Lower lobe of right lung (tissue), 2 donors: ENCODE measurements at regions not wholly inside any gene's neighbourhood (a gene's known extent, or its start where the extent isn't known, plus 50 kb on each side); places are given as distances from the start of the nearest gene placed in this dataset.

Source experiments
- ATAC-seq, 2 donors: fragments of 200-7000 bp; cut with Tn5 transposase; one replicate each; pipeline ENCODE4 v1.9.1; 2020 to 2022; ENCODE audit warnings: mild to moderate bottlenecking in 2 of 2, moderate library complexity in 2 of 2
- DNase-seq: peaks from one replicate; pipeline ENCODE4 v3.0.0-alpha.2; 2020
- H3K27ac ChIP-seq: fragments of 200-600 bp; one replicate; pipeline ENCODE4 v1.8.0; 2022
- H3K27me3 ChIP-seq: fragments of 200-600 bp; one replicate; pipeline ENCODE4 v1.8.0; 2022; ENCODE audit warnings: low read depth
- H3K36me3 ChIP-seq: fragments of 200-600 bp; one replicate; pipeline ENCODE4 v1.8.0; 2022; ENCODE audit warnings: mild to moderate bottlenecking
- H3K4me1 ChIP-seq: fragments of 200-600 bp; one replicate; pipeline ENCODE4 v1.8.0; 2022
- H3K4me3 ChIP-seq: fragments of 200-600 bp; one replicate; pipeline ENCODE4 v1.8.0; 2022; ENCODE audit warnings: mild to moderate bottlenecking
- H3K9me3 ChIP-seq: fragments of 200-600 bp; one replicate; pipeline ENCODE4 v1.8.0; 2022
- intact Hi-C: fragments of 100-400 bp; cut with DNase I; formaldehyde crosslinking; loops from one replicate; pipeline ENCODE4 v1.11.0; 2022
- TF ChIP-seq, protein P1 (sequence below): fragments of 200-600 bp; IDR thresholded peaks from one replicate; pipeline ENCODE4 v1.8.0; 2022; ENCODE audit warnings: antibody characterized with exemption, mild to moderate bottlenecking
- donor health status: DM: no; HTN: yes; CAD: no; lungs with severe emphysema.

DNA sequence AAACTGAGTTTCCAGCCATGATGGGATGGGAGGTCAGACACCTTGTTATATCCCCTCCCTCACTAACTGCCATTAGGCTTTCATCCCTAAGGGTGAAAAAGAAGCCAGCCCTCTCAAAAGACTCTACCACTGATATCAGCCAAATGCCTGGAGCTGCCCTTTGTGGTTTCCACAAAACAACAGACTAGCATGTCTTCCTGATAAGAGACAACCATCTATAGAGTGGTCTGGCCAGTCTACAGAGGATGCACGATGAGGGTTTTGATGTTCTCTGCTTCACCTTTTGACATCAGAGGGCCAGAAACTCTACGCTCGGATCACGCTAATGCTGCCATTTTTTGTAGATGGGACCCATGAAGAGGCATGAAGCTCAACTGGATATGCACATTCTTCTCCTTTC lies 61.7 kb upstream of the ARHGAP18 start:
- intact Hi-C loops, result no loop called here
- H3K9me3 ChIP-seq, result no peaks in the 10 kb centered on the region

DNA sequence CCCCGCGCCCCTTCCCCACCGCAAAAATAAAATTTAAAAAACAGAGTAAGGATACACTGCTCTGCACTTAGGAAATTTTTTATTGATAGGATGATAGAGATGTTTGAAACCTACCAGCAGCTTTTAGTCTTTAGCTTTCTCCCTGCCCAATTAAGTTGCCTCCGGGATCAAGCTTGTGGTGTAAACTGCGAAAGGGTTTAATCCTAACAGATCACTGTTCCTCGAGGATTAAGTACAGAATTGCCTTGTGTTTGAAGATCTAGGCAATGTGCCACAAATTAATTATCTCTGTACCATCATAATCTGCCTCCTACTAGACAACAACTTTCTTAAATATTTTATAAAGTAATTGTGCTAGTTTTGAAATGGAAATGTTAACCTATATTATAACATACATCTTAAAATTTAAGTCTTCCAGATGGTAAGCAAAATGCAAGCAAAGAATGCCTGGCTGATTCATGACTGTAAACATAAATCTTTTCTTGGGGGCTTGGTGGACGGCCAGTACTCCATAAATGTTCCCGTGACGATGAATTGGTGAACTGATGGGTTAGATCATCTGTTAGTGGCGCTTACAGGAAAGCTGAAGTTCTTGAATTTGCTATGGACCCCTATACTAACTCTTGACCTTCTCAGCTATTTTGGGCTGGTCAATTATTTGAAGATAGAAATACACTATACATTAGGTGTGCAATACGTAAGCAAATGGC lies 58.0 kb upstream of the ARHGAP18 start:
- TF ChIP-seq, protein P1, sequence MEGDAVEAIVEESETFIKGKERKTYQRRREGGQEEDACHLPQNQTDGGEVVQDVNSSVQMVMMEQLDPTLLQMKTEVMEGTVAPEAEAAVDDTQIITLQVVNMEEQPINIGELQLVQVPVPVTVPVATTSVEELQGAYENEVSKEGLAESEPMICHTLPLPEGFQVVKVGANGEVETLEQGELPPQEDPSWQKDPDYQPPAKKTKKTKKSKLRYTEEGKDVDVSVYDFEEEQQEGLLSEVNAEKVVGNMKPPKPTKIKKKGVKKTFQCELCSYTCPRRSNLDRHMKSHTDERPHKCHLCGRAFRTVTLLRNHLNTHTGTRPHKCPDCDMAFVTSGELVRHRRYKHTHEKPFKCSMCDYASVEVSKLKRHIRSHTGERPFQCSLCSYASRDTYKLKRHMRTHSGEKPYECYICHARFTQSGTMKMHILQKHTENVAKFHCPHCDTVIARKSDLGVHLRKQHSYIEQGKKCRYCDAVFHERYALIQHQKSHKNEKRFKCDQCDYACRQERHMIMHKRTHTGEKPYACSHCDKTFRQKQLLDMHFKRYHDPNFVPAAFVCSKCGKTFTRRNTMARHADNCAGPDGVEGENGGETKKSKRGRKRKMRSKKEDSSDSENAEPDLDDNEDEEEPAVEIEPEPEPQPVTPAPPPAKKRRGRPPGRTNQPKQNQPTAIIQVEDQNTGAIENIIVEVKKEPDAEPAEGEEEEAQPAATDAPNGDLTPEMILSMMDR, result no peak
- intact Hi-C loops, result no loop called here
- Histone ChIP-seq H3K27ac (no peak overlapping the region), H3K27me3 (peaks cover 39% of the 10 kb centered on the region), H3K4me1 (peaks cover 9% of the 10 kb centered on the region), H3K9me3 (no peaks in the 10 kb centered on the region), H3K36me3 (no peaks in the 10 kb centered on the region), H3K4me3 (peak overlapping the region; percentile 38)
- ATAC-seq (no peak), DNase-seq (no peak)

More for the DNA sequence above, 61.7 kb upstream of the ARHGAP18 start:
- H3K27ac ChIP-seq, result no peak overlapping the region
- no peak for ATAC-seq
- no peaks in the 10 kb centered on the region for H3K36me3 ChIP-seq
- DNase-seq, result no peak
- H3K4me3 ChIP-seq, result no peak overlapping the region
- peaks cover 24% of the 10 kb centered on the region for H3K27me3 ChIP-seq
- peaks cover 9% of the 10 kb centered on the region for H3K4me1 ChIP-seq
- TF ChIP-seq, protein P1, result no peak

DNA sequence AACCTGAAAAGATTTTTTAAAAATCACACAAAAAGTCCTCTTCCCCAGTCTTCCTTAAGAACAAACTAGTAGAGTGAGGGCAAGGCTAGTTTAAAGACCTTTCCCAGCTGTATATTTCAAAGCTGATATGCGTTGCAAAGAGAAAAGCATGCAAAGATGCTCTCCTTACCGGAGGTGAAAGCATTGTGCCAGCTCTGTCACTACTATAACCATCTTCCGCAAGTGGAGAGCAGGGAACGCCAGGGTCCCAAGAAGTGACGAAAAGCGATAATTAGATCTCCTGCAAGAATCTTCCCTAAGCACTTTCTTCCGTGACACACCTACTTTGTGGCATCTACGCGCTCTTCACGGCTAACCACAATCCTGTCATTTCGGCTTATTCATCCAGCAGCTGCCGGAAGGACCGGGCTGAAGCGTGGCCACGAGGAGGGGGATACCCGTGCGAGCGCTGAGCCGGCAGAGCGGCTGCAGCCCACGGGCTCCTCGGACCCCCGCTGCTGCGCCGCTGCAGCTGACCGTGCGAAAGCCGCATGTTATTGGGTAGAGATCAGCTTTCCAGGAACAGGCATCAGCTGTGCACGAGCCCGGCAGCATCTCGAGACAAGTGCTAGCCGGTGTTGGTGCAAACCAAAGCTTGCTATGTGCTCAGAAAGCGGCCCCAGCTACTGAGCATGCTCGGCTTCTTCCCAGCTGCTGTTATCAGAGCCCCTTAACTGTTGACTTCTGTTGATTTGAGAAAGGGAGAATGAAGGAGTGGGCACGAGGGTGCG lies 57.2 kb upstream of the ARHGAP18 start:
- TF ChIP-seq, protein P1, result no peak
- Histone ChIP-seq H3K4me3 (peak overlapping the region; percentile 38), H3K27ac (no peak overlapping the region), H3K4me1 (peaks cover 9% of the 10 kb centered on the region), H3K9me3 (no peaks in the 10 kb centered on the region), H3K27me3 (peaks cover 39% of the 10 kb centered on the region), H3K36me3 (no peaks in the 10 kb centered on the region)
- peak; percentile 62 to 68 for ATAC-seq
- DNase-seq, result peak; percentile 51
- intact Hi-C loops, result no loop called here

DNA sequence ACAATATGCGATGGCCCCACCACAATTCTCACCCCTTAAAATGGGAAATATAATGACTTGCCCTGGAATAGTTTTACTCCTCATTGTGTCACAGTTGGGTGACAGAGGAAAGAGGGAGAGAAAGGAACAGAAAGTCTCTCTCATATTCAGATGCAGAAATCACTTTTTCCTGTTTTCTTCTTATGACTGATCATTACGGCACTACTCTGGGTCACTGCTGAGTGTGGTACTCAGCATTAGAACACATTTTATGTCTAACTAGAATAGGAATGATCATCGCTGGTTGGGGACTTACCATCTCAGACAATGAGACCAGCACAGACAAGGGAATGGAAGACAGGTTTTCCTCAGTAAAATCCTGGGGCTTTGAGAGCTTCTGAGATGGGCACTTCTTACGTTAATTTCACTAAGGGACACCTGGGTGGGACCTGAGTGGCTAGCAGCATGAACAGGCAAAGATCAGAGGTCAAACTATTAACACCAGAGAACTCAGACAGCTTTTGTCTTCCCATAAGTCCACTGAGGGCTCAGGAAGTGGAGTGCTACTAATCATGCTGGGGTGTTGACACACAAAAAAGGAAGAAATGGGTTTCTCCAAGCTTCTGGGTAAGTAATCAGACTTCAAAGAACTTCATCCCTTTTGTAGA lies 54.9 kb upstream of the ARHGAP18 start:
- ATAC-seq (no peak), DNase-seq (no peak)
- Histone ChIP-seq H3K27ac (no peak overlapping the region), H3K9me3 (no peaks in the 10 kb centered on the region), H3K27me3 (peaks cover 39% of the 10 kb centered on the region), H3K4me3 (no peak overlapping the region), H3K36me3 (no peaks in the 10 kb centered on the region), H3K4me1 (peaks cover 9% of the 10 kb centered on the region)
- intact Hi-C loops, result no loop called here
- TF ChIP-seq, protein P1, result no peak

DNA sequence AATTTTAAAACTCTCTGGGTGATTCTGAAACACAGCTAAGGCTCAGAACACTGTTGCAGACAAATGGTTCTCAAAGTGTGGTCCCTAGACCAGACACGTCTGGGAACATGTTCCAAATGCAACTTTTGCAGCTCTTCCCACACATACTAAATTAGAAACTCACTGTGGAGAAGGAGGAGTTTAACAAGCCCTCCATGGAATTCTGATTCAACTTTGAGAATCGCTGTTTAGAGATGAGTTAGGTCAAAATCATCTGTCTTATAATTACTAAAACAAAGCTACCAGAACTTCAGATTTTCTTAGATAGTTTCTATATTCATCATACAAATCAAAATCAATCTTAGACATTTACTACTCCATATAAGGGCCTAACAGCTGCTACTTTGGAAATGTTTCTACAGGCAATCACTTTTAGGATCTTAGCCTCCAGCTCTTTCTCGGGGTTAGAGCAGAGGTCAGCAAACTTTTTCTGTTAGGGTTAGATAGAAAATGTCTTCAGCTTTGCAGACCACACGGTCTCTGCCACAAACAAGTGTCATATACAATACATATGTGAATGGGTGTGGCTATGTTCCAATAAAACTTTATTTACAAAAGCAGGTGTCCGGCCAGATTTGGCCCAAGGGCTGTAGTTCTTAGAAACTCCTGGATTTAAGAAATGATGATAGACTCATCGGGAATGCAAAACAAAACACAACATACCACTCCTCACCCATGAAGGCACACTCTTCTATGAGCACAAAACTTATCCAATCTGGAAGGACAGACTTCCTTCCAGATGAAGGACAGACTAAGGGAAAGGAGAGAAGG lies 50.0 kb upstream of the ARHGAP18 start:
- DNase-seq (no peak), ATAC-seq (no peak)
- intact Hi-C loops, result no loop called here
- Histone ChIP-seq H3K27me3 (no peaks in the 10 kb centered on the region), H3K4me1 (no peaks in the 10 kb centered on the region), H3K9me3 (no peaks in the 10 kb centered on the region), H3K4me3 (no peak overlapping the region), H3K36me3 (no peaks in the 10 kb centered on the region), H3K27ac (no peak overlapping the region)
- TF ChIP-seq, protein P1, result no peak
